HEK293 (cell line): ENCODE measurements at regions not wholly inside any gene's neighbourhood (a gene's known extent, or its start where the extent isn't known, plus 50 kb on each side); places are given as distances from the start of the nearest gene placed in this dataset.

ENCODE experiments used
- CTCF ChIA-PET: fragments of 350-600 bp; formaldehyde crosslinking; extraction: SDS; loops from one replicate; lab custom pipeline; 2021; ENCODE audit warnings: antibody characterized with exemption; lab: Yijun Ruan, JAX
- POLR2A ChIA-PET: fragments of 300-600 bp; formaldehyde crosslinking; extraction: SDS; loops from one replicate; lab custom pipeline; 2020; ENCODE audit warnings: antibody characterized with exemption, inconsistent platforms; lab: Yijun Ruan, JAX
- H3K27ac ChIP-seq: fragments of 200-500 bp; sonication (Bioruptor generic); 2 replicates; pipeline ENCODE4 v1.5.1; 2014; ENCODE audit warnings: low read depth, low read length, control low read depth, inconsistent platforms; ENCODE audit errors: extremely low read depth
- H3K36me3 ChIP-seq, 2 experiments: fragments of 200-500 bp in 1 of 2; sonication (Bioruptor generic) in 1 of 2; 1 replicate in 1 of 2; 2 replicates in 1 of 2; pipeline ENCODE4 v1.5.1; 2014 to 2017; ENCODE audit warnings: inconsistent platforms in 2 of 2, low read length in 2 of 2; ENCODE audit not compliant: control insufficient read depth in 2 of 2, insufficient read depth in 1 of 2
- H3K4me1 ChIP-seq: fragments of 200-500 bp; sonication (Bioruptor generic); 2 replicates; pipeline ENCODE4 v1.5.1; 2014; ENCODE audit warnings: mild to moderate bottlenecking, low read length, inconsistent platforms; ENCODE audit not compliant: control insufficient read depth, insufficient read depth
- H3K4me3 ChIP-seq: 2 replicates; pipeline ENCODE4 v1.5.1; 2011; ENCODE audit warnings: low read depth, mild to moderate bottlenecking, control low read depth, low read length, moderate library complexity
- H3K9me3 ChIP-seq: fragments of 200-500 bp; sonication (Bioruptor generic); 2 replicates; pipeline ENCODE4 v1.5.1; 2014; ENCODE audit warnings: low read depth, low read length, inconsistent platforms; ENCODE audit not compliant: control insufficient read depth, insufficient read depth
- KLF8 ChIP-seq: fragments of 450-650 bp; formaldehyde crosslinking; IDR thresholded peaks from 2 replicates; pipeline ENCODE4 v1.5.1; 2016; ENCODE audit warnings: missing biosample characterization, missing genetic modification characterization
- PRDM10 ChIP-seq: fragments of 450-650 bp; formaldehyde crosslinking; IDR thresholded peaks from 2 replicates; pipeline ENCODE4 v1.5.1; 2016; ENCODE audit warnings: missing biosample characterization, missing genetic modification characterization
- PRDM4 ChIP-seq: fragments of 450-650 bp; formaldehyde crosslinking; IDR thresholded peaks from 2 replicates; pipeline ENCODE4 v1.5.1; 2017; ENCODE audit warnings: missing biosample characterization, missing genetic modification characterization
- YY1 ChIP-seq: fragments of 450-650 bp; formaldehyde crosslinking; IDR thresholded peaks from 2 replicates; pipeline ENCODE4 v1.5.1; 2018; ENCODE audit warnings: missing biosample characterization, missing genetic modification characterization
- ZFP69B ChIP-seq: fragments of 450-650 bp; formaldehyde crosslinking; IDR thresholded peaks from 2 replicates; pipeline ENCODE4 v1.5.1; 2016; ENCODE audit warnings: missing biosample characterization, missing genetic modification characterization
- ZNF10 ChIP-seq: fragments of 450-650 bp; formaldehyde crosslinking; IDR thresholded peaks from 2 replicates; pipeline ENCODE4 v1.5.1; 2017; ENCODE audit warnings: missing biosample characterization, missing genetic modification characterization
- ZNF132 ChIP-seq: fragments of 450-650 bp; formaldehyde crosslinking; IDR thresholded peaks from 2 replicates; pipeline ENCODE4 v1.5.1; 2017; ENCODE audit warnings: missing biosample characterization, missing genetic modification characterization, borderline replicate concordance
- ZNF221 ChIP-seq: fragments of 450-650 bp; formaldehyde crosslinking; IDR thresholded peaks from 2 replicates; pipeline ENCODE4 v1.5.1; 2017; ENCODE audit warnings: missing biosample characterization, missing genetic modification characterization, borderline replicate concordance
- ZNF24 ChIP-seq: fragments of 450-650 bp; formaldehyde crosslinking; IDR thresholded peaks from 2 replicates; pipeline ENCODE4 v1.5.1; 2016; ENCODE audit warnings: missing biosample characterization, missing genetic modification characterization
- ZNF398 ChIP-seq: fragments of 450-650 bp; formaldehyde crosslinking; IDR thresholded peaks from 2 replicates; pipeline ENCODE4 v1.5.1; 2017; ENCODE audit warnings: missing biosample characterization, missing genetic modification characterization
- ZNF416 ChIP-seq: fragments of 450-650 bp; formaldehyde crosslinking; IDR thresholded peaks from 2 replicates; pipeline ENCODE4 v1.5.1; 2016; ENCODE audit warnings: missing biosample characterization, missing genetic modification characterization
- ZNF513 ChIP-seq: fragments of 450-650 bp; IDR thresholded peaks from 2 replicates; pipeline ENCODE4 v1.5.1; 2018; ENCODE audit warnings: missing biosample characterization, missing genetic modification characterization
- ZNF560 ChIP-seq: fragments of 450-650 bp; formaldehyde crosslinking; IDR thresholded peaks from 2 replicates; pipeline ENCODE4 v1.5.1; 2017; ENCODE audit warnings: missing biosample characterization, missing genetic modification characterization, borderline replicate concordance
- ZNF561 ChIP-seq: fragments of 450-650 bp; IDR thresholded peaks from 2 replicates; pipeline ENCODE4 v1.5.1; 2018; ENCODE audit warnings: missing biosample characterization, missing genetic modification characterization, borderline replicate concordance
- ZNF624 ChIP-seq: fragments of 450-650 bp; formaldehyde crosslinking; IDR thresholded peaks from 2 replicates; pipeline ENCODE4 v1.5.1; 2017; ENCODE audit warnings: missing biosample characterization, missing genetic modification characterization
- ZNF645 ChIP-seq: fragments of 450-650 bp; formaldehyde crosslinking; IDR thresholded peaks from 2 replicates; pipeline ENCODE4; 2016; ENCODE audit warnings: missing biosample characterization, missing genetic modification characterization
- ZNF658 ChIP-seq: fragments of 450-650 bp; formaldehyde crosslinking; IDR thresholded peaks from 2 replicates; pipeline ENCODE4; 2016; ENCODE audit warnings: missing biosample characterization, missing genetic modification characterization
- ZNF664 ChIP-seq: fragments of 450-650 bp; formaldehyde crosslinking; IDR thresholded peaks from 2 replicates; pipeline ENCODE4 v1.5.1; 2016; ENCODE audit warnings: missing biosample characterization, missing genetic modification characterization
- TF ChIP-seq, protein P1 (sequence below): fragments of 450-650 bp; formaldehyde crosslinking; IDR thresholded peaks from 2 replicates; pipeline ENCODE4 v1.5.1; 2017; ENCODE audit warnings: missing biosample characterization, missing genetic modification characterization
- TF ChIP-seq, protein P2 (sequence below): fragments of 450-650 bp; formaldehyde crosslinking; IDR thresholded peaks from 2 replicates; pipeline ENCODE4 v1.5.1; 2016; ENCODE audit warnings: missing biosample characterization, missing genetic modification characterization

DNA sequence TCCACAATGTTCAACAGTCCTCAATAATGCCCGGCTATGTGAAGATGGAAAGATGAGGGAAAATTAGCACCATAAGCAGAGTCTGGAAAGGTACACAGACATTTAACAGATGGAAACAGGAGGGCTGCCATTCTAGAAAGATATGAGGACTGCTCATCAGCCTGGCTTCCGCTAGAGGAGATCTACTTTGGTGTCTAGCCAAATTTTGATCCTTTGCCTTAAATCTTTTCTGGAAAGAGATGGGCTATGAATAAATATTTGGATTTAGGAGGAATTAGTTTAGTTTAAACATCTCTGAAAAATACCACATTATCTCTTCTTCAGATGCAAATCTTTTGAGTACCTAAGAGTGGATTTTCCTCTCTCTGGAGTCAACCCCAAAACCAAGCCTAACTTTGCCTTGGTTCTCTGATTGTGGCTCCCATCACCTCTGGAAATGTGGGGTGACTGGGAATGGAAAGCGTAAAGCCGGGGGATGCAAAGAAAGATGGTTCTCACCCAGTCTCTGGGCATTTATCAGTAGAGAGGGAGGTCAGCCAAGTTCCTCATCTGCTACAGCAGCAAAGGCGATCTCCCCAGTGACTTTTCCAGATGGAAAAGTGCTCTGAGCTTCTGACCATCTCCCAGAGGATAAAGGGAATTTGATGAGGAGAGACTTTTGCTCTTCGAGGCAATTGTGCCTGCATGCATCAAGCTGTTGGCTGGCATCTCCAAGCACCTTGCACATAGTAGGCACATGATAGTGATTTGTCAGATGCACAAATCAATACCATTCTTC is 410.6 kb downstream of the ZNF521 start:
- Histone ChIP-seq H3K36me3 (no peaks in the 10 kb centered on the region), H3K27ac (no peak overlapping the region), H3K4me1 (no peaks in the 10 kb centered on the region), H3K4me3 (no peak overlapping the region), H3K9me3 (no peaks in the 10 kb centered on the region)
- POLR2A ChIA-PET, result no interaction called here
- TF ChIP-seq ZNF560 (no peak), ZNF221 (no peak), ZNF664 (tag by site-specific recombination) (no peak), ZNF645 (no peak)
- TF ChIP-seq, protein P1, sequence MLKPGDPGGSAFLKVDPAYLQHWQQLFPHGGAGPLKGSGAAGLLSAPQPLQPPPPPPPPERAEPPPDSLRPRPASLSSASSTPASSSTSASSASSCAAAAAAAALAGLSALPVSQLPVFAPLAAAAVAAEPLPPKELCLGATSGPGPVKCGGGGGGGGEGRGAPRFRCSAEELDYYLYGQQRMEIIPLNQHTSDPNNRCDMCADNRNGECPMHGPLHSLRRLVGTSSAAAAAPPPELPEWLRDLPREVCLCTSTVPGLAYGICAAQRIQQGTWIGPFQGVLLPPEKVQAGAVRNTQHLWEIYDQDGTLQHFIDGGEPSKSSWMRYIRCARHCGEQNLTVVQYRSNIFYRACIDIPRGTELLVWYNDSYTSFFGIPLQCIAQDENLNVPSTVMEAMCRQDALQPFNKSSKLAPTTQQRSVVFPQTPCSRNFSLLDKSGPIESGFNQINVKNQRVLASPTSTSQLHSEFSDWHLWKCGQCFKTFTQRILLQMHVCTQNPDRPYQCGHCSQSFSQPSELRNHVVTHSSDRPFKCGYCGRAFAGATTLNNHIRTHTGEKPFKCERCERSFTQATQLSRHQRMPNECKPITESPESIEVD (tag by site-specific recombination), result no peak
- TF ChIP-seq, protein P2, sequence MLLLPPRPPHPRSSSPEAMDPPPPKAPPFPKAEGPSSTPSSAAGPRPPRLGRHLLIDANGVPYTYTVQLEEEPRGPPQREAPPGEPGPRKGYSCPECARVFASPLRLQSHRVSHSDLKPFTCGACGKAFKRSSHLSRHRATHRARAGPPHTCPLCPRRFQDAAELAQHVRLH, result no peak
- CTCF ChIA-PET, result no interaction called here

DNA sequence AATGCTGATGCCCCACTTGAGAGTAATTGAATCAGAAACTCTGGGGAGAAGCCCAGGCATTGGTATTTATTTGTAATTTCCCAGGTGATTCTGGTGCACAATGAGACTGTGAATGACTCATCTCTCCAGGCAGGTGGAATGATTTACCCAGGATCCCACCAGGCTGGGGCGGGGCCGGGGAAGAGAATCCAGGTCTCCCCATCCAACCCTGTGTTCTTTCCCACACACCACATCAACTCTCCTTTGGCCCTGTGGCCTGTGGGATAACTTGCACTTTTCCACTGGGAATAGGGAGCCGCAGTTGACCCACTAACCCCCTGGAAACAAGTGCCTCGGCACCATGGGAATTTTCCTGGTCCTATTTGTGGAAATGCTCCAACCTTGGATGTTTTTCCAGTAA is 409.8 kb downstream of the ZNF521 start:
- ChIA-PET POLR2A (no interaction called here), CTCF (interaction anchor here (0.7 kb wide), 1 partner anchor 11 kb away, joined by 4 read pairs; no protein-coding TSS in a partner anchor)
- Histone ChIP-seq H3K4me1 (no peaks in the 10 kb centered on the region), H3K4me3 (no peak overlapping the region), H3K9me3 (no peaks in the 10 kb centered on the region), H3K27ac (no peak overlapping the region), H3K36me3 (no peaks in the 10 kb centered on the region)
- TF ChIP-seq ZNF10 (tag by site-specific recombination) (no peak), ZNF561 (no peak), ZNF658 (tag by site-specific recombination) (no peak), PRDM10 (tag by site-specific recombination) (no peak), ZFP69B (no peak), ZNF624 (no peak), YY1 (no peak), ZNF513 (tag by site-specific recombination) (no peak), ZNF398 (no peak), ZNF24 (tag by site-specific recombination) (no peak), ZNF416 (tag by site-specific recombination) (no peak), KLF8 (tag by site-specific recombination) (no peak), PRDM4 (tag by site-specific recombination) (no peak), ZNF132 (no peak)
